GM23248 (cell line): ENCODE measurements at regions not wholly inside any gene's neighbourhood (a gene's known extent, or its start where the extent isn't known, plus 50 kb on each side); places are given as distances from the start of the nearest gene placed in this dataset.

Experiments
- EZH2 ChIP-seq: fragments of 200-600 bp; sonication (generic); IDR thresholded peaks from 2 replicates; pipeline ENCODE4 v1.6.1; 2018; ENCODE audit warnings: antibody characterized with exemption, mild to moderate bottlenecking; ENCODE audit not compliant: insufficient read depth, poor library complexity, severe bottlenecking
- EZH2phosphoT487 ChIP-seq: fragments of 200-600 bp; sonication (generic); IDR thresholded peaks from 2 replicates; pipeline ENCODE4 v1.6.1; 2018; ENCODE audit warnings: antibody characterized with exemption, moderate library complexity, mild to moderate bottlenecking, low read depth; ENCODE audit not compliant: insufficient read depth

- TF ChIP-seq EZH2 (no peak), EZH2phosphoT487 (no peak)
These were observed 52.0 kb upstream of the MBOAT2 start for GRCh38 chr2:9055471-9055870.
